SK-N-SH (cell line): ENCODE measurements at regions not wholly inside any gene's neighbourhood (a gene's known extent, or its start where the extent isn't known, plus 50 kb on each side); places are given as distances from the start of the nearest gene placed in this dataset.
A peak's percentile ranks its signal among the peaks of the same experiment; 100 is the strongest.

Source experiments
- CTCF ChIA-PET: fragments of 300-600, 350-600 bp; formaldehyde crosslinking; extraction: SDS; loops from one replicate; lab custom pipeline; 2021; lab: Yijun Ruan, JAX
- POLR2A ChIA-PET: fragments of 350-600 bp; sonication (Branson Sonifier 250); formaldehyde crosslinking; extraction: SDS; loops from one replicate; lab custom pipeline; 2020; ENCODE audit warnings: antibody characterized with exemption, inconsistent platforms; lab: Yijun Ruan, JAX
- DNase-seq: peaks from one replicate; pipeline ENCODE4 v3.0.0; 2012
- H2AFZ ChIP-seq: fragments of 200-600 bp; sonication (generic); 2 replicates; pipeline ENCODE4 v1.8.1; 2016; ENCODE audit warnings: antibody characterized with exemption, mild to moderate bottlenecking, low read depth
- H3F3A ChIP-seq: fragments of 200-600 bp; sonication (generic); replicated peaks from 2 replicates; pipeline ENCODE3; 2016; ENCODE audit warnings: antibody characterized with exemption, mild to moderate bottlenecking; ENCODE audit not compliant: insufficient read depth
- H3K27ac ChIP-seq, 2 experiments: fragments of 200-500 bp in 1 of 2; fragments of 200-600 bp in 1 of 2; sonication (Bioruptor generic) in 1 of 2; sonication (generic), shearing (Covaris generic) in 1 of 2; 2 replicates each; pipeline versions ENCODE4 v1.5.1 to v1.6.1; 2014 to 2016; ENCODE audit warnings: low read depth in 2 of 2, inconsistent platforms in 1 of 2, low read length in 1 of 2, mild to moderate bottlenecking in 1 of 2, mixed read lengths in 1 of 2
- H3K27me3 ChIP-seq: fragments of 200-600 bp; sonication (generic), shearing (Covaris generic); 2 replicates; pipeline ENCODE4 v1.6.1; 2016; ENCODE audit warnings: mixed run types; ENCODE audit not compliant: insufficient read depth
- H3K36me3 ChIP-seq, 2 experiments: fragments of 200-500 bp in 1 of 2; fragments of 200-600 bp in 1 of 2; sonication (Bioruptor generic) in 1 of 2; sonication (generic) in 1 of 2; replicated peaks in 1 of 2; 2 replicates each; pipeline versions ENCODE3 to v1.5.1; 2014 to 2016; ENCODE audit warnings: low read length in 1 of 2, mild to moderate bottlenecking in 1 of 2; ENCODE audit not compliant: insufficient read depth in 2 of 2, control insufficient read depth in 1 of 2
- H3K4me1 ChIP-seq, 2 experiments: fragments of 200-500 bp in 1 of 2; fragments of 200-600 bp in 1 of 2; sonication (Bioruptor generic) in 1 of 2; sonication (generic), shearing (Covaris generic) in 1 of 2; 2 replicates each; pipeline versions ENCODE4 v1.5.1 to v1.6.1; 2014 to 2016; ENCODE audit warnings: low read depth in 1 of 2, low read length in 1 of 2, mixed run types in 1 of 2; ENCODE audit not compliant: insufficient read depth in 2 of 2, control insufficient read depth in 1 of 2
- H3K4me2 ChIP-seq: fragments of 200-600 bp; sonication (generic), shearing (Covaris generic); 2 replicates; pipeline ENCODE4 v1.6.1; 2017; ENCODE audit warnings: mixed run types
- H3K4me3 ChIP-seq, 2 experiments: fragments of 200-500 bp in 1 of 2; fragments of 200-600 bp in 1 of 2; sonication (Bioruptor generic) in 1 of 2; sonication (generic), shearing (Covaris generic) in 1 of 2; 2 replicates each; pipeline versions ENCODE4 v1.5.1 to v1.8.1; 2014 to 2016; ENCODE audit warnings: low read depth in 2 of 2, inconsistent platforms in 1 of 2, low read length in 1 of 2, mild to moderate bottlenecking in 1 of 2, mixed read lengths in 1 of 2, moderate library complexity in 1 of 2
- H3K79me2 ChIP-seq: fragments of 200-600 bp; sonication (generic); 2 replicates; pipeline ENCODE4 v1.8.1; 2017; ENCODE audit warnings: mild to moderate bottlenecking; ENCODE audit not compliant: insufficient read depth
- H3K9ac ChIP-seq: fragments of 200-600 bp; sonication (generic); 2 replicates; pipeline ENCODE4 v1.6.1; 2017; ENCODE audit warnings: mixed run types
- H3K9me2 ChIP-seq: fragments of 200-600 bp; sonication (generic); 2 replicates; pipeline ENCODE4 v1.6.1; 2017; ENCODE audit warnings: mixed run types
- H3K9me3 ChIP-seq: fragments of 200-600 bp; sonication (generic); 2 replicates; pipeline ENCODE4 v1.6.1; 2017; ENCODE audit warnings: mixed run types, mild to moderate bottlenecking, moderate library complexity
- H4K20me1 ChIP-seq: fragments of 200-600 bp; sonication (generic); 2 replicates; pipeline ENCODE4 v1.6.1; 2017; ENCODE audit warnings: mild to moderate bottlenecking, mixed run types; ENCODE audit not compliant: insufficient read depth
- ELF1 ChIP-seq: IDR thresholded peaks from 2 replicates; pipeline ENCODE4 v1.4.0; 2012
- GABPA ChIP-seq: IDR thresholded peaks from 2 replicates; pipeline ENCODE4 v1.4.0; 2012; ENCODE audit warnings: low read depth, mild to moderate bottlenecking
- MXI1 ChIP-seq: IDR thresholded peaks from 2 replicates; pipeline ENCODE4 v1.6.1; 2012; ENCODE audit warnings: mild to moderate bottlenecking, low read depth, low read length, improper control_type of control experiment
- NFIC ChIP-seq: IDR thresholded peaks from 2 replicates; pipeline ENCODE4 v1.4.0; 2012; ENCODE audit warnings: borderline replicate concordance
- POLR2AphosphoS5 ChIP-seq: IDR thresholded peaks from 2 replicates; pipeline ENCODE4 v1.6.1; 2012; ENCODE audit warnings: low read depth, low read length
- RAD21 ChIP-seq: IDR thresholded peaks from 2 replicates; pipeline ENCODE4 v1.6.1; 2012; ENCODE audit warnings: mild to moderate bottlenecking, low read length
- RCOR1 ChIP-seq: fragments of 150-350 bp; IDR thresholded peaks from 2 replicates; pipeline ENCODE4 v1.6.1; 2017; ENCODE audit warnings: antibody characterized with exemption, low read length
- RXRA ChIP-seq: IDR thresholded peaks from 2 replicates; pipeline ENCODE4 v1.4.0; 2012; ENCODE audit warnings: low read depth, mild to moderate bottlenecking, borderline replicate concordance
- SMC3 ChIP-seq: IDR thresholded peaks from 2 replicates; pipeline ENCODE4 v1.6.1; 2012; ENCODE audit warnings: low read depth, low read length, improper control_type of control experiment
- WGBS: methylation state at CpG from one replicate; pipeline ENCODE4 v1.1.6; 2017; ENCODE audit warnings: low lambda C conversion rate; 5-methylcytosine and 5-hydroxymethylcytosine counted together
- TF ChIP-seq, protein P1 (sequence below): IDR thresholded peaks from 2 replicates; pipeline ENCODE4; 2012
- TF ChIP-seq, protein P2 (sequence below): fragments of 150-350 bp; IDR thresholded peaks from 2 replicates; pipeline ENCODE4 v1.6.1; 2017; ENCODE audit warnings: antibody characterized with exemption, low read length, low read depth, borderline replicate concordance
- TF ChIP-seq, protein P3 (sequence below): fragments of 150-350 bp; IDR thresholded peaks from 2 replicates; pipeline ENCODE4 v1.6.1; 2016; ENCODE audit warnings: mild to moderate bottlenecking, low read depth, low read length
- TF ChIP-seq, protein P4 (sequence below): fragments of 200-600 bp; sonication (generic); IDR thresholded peaks from 2 replicates; pipeline ENCODE4 v1.6.1; 2017; ENCODE audit warnings: antibody characterized with exemption, mild to moderate bottlenecking, moderate library complexity

DNA sequence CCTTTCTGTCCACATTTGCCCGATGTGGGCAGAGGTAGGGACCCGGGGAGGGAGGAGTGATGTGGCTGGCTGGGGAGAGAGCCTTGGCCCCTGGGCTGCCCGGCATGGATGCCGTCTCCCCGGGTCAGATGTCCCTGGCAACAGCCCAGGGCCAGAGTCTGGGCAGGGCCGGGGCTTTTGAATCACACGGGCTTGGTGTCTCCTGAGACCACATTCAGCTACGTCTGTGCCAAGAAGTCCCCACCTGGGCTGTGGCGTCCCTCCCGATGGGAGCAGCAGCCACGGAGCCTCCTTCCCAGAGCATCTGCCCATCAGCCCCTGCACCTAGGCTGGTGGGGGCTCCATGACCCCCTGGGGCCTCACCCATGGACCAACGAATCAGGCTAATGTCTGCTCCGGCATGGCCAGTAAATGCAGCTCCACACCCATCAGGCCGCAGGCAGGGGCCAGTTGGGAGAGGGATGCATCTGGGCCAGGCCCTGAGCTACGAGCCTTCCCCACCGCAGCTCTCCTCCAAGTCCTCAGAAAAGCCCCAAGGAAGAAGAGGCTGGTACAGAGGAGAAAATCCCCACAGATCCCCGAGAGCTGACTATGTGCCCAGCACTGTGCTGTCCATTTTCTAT is 109.4 kb downstream of the RFLNA start:
- peak overlapping the region in 1 of 2 experiments; percentile 68; a peak in 2 of 4 replicates for H3K27ac ChIP-seq
- no peak for DNase-seq
- peaks cover 32% of the 10 kb centered on the region for H4K20me1 ChIP-seq
- H3K4me3 ChIP-seq, result no peak overlapping the region
- H3K79me2 ChIP-seq, result peaks cover 53% of the 10 kb centered on the region; the same call in 1 of the 2 replicates
- peaks cover 4 to 39% of the 10 kb centered on the region in 2 experiments for H3K36me3 ChIP-seq
- H3K9me2 ChIP-seq, result no peaks in the 10 kb centered on the region
- POLR2A ChIA-PET, result interaction anchor here (1.0 kb wide), 1 partner anchor 15 kb away, joined by 3 read pairs; no protein-coding TSS in a partner anchor
- H2AFZ ChIP-seq, result no peak overlapping the region
- H3K4me1 ChIP-seq, result peaks cover 0 to 55% of the 10 kb centered on the region in 2 experiments; a peak in 2 of 4 replicates
- H3K9ac ChIP-seq, result no peak overlapping the region
- no peaks in the 10 kb centered on the region for H3K27me3 ChIP-seq
- TF ChIP-seq ELF1 (no peak), NFIC (peak; percentile 24; the same call in 1 of the 2 replicates)
- no peaks in the 10 kb centered on the region for H3K9me3 ChIP-seq
- WGBS, result 71% methylated on average over 9 of the region's 17 CpGs
- H3K4me2 ChIP-seq, result 0 out of 2 replicates have a peak overlapping the region, but pooled peaks have one; percentile 7
- H3F3A ChIP-seq, result no peaks in the 10 kb centered on the region
- CTCF ChIA-PET, result interaction anchor here (1.1 to 1.4 kb wide), 2 partner anchors 16 to 49 kb away, joined by 3 read pairs; no protein-coding TSS in a partner anchor

DNA sequence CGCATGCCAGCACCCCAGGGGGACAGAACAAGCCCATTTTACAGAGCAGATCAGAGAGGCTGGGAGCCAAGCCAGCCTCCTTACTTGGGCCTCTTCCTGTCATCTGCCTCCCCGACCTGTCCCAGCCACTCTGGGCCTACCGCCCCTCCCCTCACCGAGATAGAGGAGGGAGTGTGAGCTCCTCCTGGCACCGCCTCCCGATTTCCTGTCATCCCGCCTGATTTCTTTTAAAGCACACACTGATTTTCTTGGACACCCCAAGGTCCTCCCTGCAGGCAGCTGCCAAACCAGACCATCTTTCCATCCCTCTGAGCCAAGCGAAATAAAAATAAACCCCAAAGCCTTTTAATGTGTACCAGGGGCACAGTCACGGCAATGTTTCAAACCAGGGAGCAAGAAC is 108.4 kb downstream of the RFLNA start:
- WGBS, result 87% methylated on average over 7 of the region's 9 CpGs
- Histone ChIP-seq H3K9ac (no peak overlapping the region), H3K4me3 (no peak overlapping the region), H3K79me2 (peaks cover 44% of the 10 kb centered on the region; the same call in 1 of the 2 replicates), H3K27me3 (no peaks in the 10 kb centered on the region), H3K9me3 (no peaks in the 10 kb centered on the region), H3K4me2 (no peak overlapping the region), H4K20me1 (peaks cover 39% of the 10 kb centered on the region), H3F3A (no peaks in the 10 kb centered on the region)
- TF ChIP-seq RAD21 (no peak), RXRA (no peak), MXI1 (no peak), GABPA (no peak), POLR2AphosphoS5 (no peak), RCOR1 (no peak), SMC3 (no peak)
- TF ChIP-seq, protein P1, sequence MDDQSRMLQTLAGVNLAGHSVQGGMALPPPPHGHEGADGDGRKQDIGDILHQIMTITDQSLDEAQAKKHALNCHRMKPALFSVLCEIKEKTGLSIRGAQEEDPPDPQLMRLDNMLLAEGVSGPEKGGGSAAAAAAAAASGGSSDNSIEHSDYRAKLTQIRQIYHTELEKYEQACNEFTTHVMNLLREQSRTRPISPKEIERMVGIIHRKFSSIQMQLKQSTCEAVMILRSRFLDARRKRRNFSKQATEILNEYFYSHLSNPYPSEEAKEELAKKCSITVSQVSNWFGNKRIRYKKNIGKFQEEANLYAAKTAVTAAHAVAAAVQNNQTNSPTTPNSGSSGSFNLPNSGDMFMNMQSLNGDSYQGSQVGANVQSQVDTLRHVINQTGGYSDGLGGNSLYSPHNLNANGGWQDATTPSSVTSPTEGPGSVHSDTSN, result no peak
- TF ChIP-seq, protein P2, sequence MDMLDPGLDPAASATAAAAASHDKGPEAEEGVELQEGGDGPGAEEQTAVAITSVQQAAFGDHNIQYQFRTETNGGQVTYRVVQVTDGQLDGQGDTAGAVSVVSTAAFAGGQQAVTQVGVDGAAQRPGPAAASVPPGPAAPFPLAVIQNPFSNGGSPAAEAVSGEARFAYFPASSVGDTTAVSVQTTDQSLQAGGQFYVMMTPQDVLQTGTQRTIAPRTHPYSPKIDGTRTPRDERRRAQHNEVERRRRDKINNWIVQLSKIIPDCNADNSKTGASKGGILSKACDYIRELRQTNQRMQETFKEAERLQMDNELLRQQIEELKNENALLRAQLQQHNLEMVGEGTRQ, result no peak
- TF ChIP-seq, protein P3, sequence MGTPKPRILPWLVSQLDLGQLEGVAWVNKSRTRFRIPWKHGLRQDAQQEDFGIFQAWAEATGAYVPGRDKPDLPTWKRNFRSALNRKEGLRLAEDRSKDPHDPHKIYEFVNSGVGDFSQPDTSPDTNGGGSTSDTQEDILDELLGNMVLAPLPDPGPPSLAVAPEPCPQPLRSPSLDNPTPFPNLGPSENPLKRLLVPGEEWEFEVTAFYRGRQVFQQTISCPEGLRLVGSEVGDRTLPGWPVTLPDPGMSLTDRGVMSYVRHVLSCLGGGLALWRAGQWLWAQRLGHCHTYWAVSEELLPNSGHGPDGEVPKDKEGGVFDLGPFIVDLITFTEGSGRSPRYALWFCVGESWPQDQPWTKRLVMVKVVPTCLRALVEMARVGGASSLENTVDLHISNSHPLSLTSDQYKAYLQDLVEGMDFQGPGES, result no peak
- TF ChIP-seq, protein P4, sequence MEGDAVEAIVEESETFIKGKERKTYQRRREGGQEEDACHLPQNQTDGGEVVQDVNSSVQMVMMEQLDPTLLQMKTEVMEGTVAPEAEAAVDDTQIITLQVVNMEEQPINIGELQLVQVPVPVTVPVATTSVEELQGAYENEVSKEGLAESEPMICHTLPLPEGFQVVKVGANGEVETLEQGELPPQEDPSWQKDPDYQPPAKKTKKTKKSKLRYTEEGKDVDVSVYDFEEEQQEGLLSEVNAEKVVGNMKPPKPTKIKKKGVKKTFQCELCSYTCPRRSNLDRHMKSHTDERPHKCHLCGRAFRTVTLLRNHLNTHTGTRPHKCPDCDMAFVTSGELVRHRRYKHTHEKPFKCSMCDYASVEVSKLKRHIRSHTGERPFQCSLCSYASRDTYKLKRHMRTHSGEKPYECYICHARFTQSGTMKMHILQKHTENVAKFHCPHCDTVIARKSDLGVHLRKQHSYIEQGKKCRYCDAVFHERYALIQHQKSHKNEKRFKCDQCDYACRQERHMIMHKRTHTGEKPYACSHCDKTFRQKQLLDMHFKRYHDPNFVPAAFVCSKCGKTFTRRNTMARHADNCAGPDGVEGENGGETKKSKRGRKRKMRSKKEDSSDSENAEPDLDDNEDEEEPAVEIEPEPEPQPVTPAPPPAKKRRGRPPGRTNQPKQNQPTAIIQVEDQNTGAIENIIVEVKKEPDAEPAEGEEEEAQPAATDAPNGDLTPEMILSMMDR, result no peak
- TF ChIP-seq, all 33 proteins: peak for 0
- peak overlapping the region in 1 of 2 experiments; percentile 2; a peak in 1 of 4 replicates for H3K27ac ChIP-seq
- H3K4me1 ChIP-seq, result peaks cover 0 to 55% of the 10 kb centered on the region in 2 experiments; a peak in 2 of 4 replicates
- no peak overlapping the region for H2AFZ ChIP-seq
- H3K9me2 ChIP-seq, result no peaks in the 10 kb centered on the region
- ChIA-PET POLR2A (no interaction called here), CTCF (interaction anchor here (0.8 to 1.4 kb wide), 3 partner anchors 48 to 367 kb away, joined by 3 to 4 read pairs (median 3); no protein-coding TSS in a partner anchor)
- DNase-seq, result no peak
- peaks cover 0 to 44% of the 10 kb centered on the region in 2 experiments for H3K36me3 ChIP-seq
